ENCODE measurements at regions not wholly inside any gene's neighbourhood (a gene's known extent, or its start where the extent isn't known, plus 50 kb on each side); places are given as distances from the start of the nearest gene placed in this dataset.

DNA sequence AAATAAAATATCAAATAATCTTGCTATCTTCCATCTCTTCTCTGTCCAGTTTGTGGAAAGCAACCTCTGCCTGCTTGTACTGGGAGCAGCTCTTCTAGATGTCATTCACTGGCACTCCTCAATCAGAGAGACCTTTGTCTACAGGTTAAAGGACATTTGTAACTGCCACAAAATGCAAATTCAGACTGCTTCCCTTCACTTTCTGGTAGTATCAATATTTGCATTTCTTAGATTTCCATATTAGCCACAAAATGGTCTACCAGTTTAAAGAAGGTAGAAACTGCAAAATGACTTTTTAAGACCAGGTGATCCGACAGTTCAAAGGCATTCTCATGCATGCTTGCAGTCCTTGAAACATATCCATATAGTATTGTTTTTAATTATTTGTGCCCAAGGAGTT lies 51.7 kb upstream of the RCN1 start:
- intact Hi-C loops (cut with micrococcal nuclease) = no loop called here
- H3K9me3 Mint-ChIP-seq = no peaks in the 10 kb centered on the region
- no peaks in the 10 kb centered on the region for H3K36me3 Mint-ChIP-seq (ENCODE audit: low read depth)
- DNase-seq = no peak
- peaks cover 3% of the 10 kb centered on the region for H3K27me3 Mint-ChIP-seq
- no peak overlapping the region for H3K27ac Mint-ChIP-seq
- no peaks in the 10 kb centered on the region for H3K4me1 Mint-ChIP-seq
- H3K4me3 Mint-ChIP-seq = no peak overlapping the region

DNA sequence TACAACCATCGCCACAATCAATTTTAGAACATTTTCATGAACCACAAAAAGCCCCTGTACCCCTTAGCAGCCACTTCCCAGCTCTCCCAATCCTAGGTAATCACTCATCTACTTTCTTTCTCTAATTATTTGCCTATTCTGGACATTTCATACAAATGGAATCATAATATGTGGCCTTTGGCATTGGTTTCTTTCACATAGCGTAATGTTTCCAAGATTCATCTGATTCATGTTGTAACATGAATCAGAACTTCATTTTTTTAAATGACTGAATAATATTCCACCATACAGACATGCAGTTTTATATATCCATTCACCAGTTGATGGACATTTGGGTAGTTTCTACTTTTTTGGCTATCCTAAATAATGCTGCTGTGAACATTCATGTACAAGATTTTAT lies 56.2 kb upstream of the RCN1 start:
- Mint-ChIP-seq H3K27me3 (peaks cover 5% of the 10 kb centered on the region), H3K36me3 (ENCODE audit: low read depth) (no peaks in the 10 kb centered on the region), H3K27ac (no peak overlapping the region), H3K4me3 (no peak overlapping the region), H3K9me3 (no peaks in the 10 kb centered on the region), H3K4me1 (no peaks in the 10 kb centered on the region)
- no peak for DNase-seq
- intact Hi-C loops (cut with micrococcal nuclease) = no loop called here

DNA sequence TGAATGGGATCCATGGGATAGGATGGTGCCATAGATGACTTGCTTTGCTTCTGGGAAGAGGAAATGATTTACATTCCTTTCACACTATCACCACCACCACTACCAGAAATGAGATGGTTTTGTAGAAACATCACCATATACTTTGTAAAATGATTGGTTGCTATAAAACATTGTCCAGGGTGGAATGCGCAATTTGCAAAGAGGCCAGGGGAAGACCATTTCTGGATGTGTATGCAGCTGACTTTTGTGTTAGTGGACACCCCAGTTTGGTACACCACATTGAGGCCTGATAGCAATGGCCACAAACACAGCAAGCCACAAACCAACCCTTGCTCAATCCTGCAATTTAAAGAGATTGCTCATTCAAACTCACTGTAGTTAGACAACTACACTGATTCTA lies 56.7 kb upstream of the RCN1 start:
- Mint-ChIP-seq H3K36me3 (ENCODE audit: low read depth) (no peaks in the 10 kb centered on the region), H3K4me3 (no peak overlapping the region), H3K27ac (no peak overlapping the region), H3K27me3 (peaks cover 5% of the 10 kb centered on the region), H3K9me3 (no peaks in the 10 kb centered on the region), H3K4me1 (no peaks in the 10 kb centered on the region)
- no peak for DNase-seq
- intact Hi-C loops (cut with micrococcal nuclease) = no loop called here

DNA sequence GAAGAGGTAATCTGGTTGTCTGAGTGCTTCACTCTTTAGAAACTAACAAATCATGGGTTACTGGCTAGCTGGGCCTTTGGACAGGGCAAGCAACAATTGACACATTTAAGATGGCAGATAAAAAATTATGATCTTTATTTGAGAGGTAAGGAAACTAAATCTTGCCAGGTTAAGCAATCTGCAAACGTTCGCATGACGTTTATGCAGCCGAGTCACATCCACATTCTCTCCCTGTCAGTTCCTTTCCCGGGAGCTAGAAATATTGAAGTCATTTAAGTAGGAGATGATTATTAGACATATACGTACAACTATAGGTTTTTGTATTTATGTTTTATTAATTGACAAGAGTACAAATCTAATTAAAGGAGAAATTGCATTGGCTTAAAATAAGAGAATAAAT lies 57.4 kb upstream of the RCN1 start:
- intact Hi-C loops (cut with micrococcal nuclease) = no loop called here
- H3K9me3 Mint-ChIP-seq = no peaks in the 10 kb centered on the region
- H3K27me3 Mint-ChIP-seq = peaks cover 5% of the 10 kb centered on the region
- no peaks in the 10 kb centered on the region for H3K36me3 Mint-ChIP-seq (ENCODE audit: low read depth)
- H3K27ac Mint-ChIP-seq = no peak overlapping the region
- no peak for DNase-seq
- H3K4me3 Mint-ChIP-seq = no peak overlapping the region
- H3K4me1 Mint-ChIP-seq = peaks cover 2% of the 10 kb centered on the region

DNA sequence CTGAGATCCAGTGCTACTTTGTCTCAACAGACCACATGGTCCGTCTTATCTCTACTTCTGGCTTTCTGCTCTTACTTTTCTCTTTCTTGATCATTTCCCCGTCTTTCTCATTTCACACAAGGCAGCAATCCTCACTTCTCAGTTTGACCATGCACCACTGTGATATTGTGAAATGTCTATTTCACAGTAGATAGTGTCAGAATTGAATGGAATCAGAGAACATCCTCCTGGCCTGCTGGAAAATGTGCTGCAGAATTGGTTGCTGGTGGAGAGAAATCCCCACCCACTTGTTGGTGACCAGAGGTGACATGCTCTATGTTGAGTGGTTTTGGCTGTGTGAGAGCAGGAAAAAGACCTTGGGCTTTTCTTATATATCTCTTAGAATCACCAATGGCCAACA lies 57.8 kb upstream of the RCN1 start:
- no peak overlapping the region for H3K27ac Mint-ChIP-seq
- no peak overlapping the region for H3K4me3 Mint-ChIP-seq
- H3K27me3 Mint-ChIP-seq = peaks cover 5% of the 10 kb centered on the region
- no peaks in the 10 kb centered on the region for H3K36me3 Mint-ChIP-seq (ENCODE audit: low read depth)
- no peaks in the 10 kb centered on the region for H3K9me3 Mint-ChIP-seq
- peaks cover 2% of the 10 kb centered on the region for H3K4me1 Mint-ChIP-seq
- no peak for DNase-seq
- intact Hi-C loops (cut with micrococcal nuclease) = no loop called here

DNA sequence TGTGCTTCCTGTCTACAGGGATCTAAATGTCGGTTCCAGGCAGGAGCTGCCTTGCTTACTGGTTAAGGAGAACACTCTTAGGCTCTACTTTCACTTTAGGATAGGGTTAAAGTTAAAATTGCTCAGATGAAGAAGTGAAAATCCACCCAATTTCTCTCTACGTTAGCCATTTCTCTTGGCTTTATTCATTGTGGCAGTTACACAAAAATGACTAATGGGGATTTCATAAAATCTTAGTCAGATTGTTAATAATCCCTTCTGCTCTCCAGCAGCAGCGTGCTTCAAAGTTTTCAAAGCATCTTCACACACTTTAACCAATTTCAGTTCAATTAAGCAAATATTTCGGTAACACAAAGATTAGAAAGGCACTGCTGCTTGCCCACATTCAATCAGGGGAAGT lies 58.4 kb upstream of the RCN1 start:
- Mint-ChIP-seq H3K36me3 (ENCODE audit: low read depth) (no peaks in the 10 kb centered on the region), H3K4me1 (peaks cover 2% of the 10 kb centered on the region), H3K27me3 (peaks cover 5% of the 10 kb centered on the region), H3K9me3 (no peaks in the 10 kb centered on the region), H3K27ac (no peak overlapping the region), H3K4me3 (no peak overlapping the region)
- DNase-seq = no peak
- intact Hi-C loops (cut with micrococcal nuclease) = no loop called here

DNA sequence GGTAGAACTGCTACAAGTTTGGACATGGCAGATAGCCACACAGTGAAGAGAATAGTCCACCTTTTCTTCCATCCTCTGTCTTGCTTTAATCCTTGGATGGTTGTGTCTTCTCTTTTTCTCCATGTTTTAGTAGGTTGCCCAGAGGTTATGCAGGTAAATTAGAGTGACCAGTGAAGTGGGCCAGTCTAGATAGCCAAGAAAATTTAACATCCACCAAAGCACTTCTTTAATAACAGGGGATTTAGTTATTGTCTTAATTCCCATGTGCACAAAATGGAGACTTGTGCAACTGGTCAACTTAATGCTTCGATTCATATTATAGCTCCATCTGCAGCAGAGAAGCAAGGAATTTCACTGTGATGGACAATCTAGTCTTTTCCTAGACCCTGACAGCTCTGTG lies 58.8 kb upstream of the RCN1 start:
- H3K4me1 Mint-ChIP-seq = peaks cover 2% of the 10 kb centered on the region
- H3K36me3 Mint-ChIP-seq (ENCODE audit: low read depth) = no peaks in the 10 kb centered on the region
- no peak for DNase-seq
- H3K27ac Mint-ChIP-seq = no peak overlapping the region
- H3K4me3 Mint-ChIP-seq = no peak overlapping the region
- peaks cover 3% of the 10 kb centered on the region for H3K27me3 Mint-ChIP-seq
- H3K9me3 Mint-ChIP-seq = no peaks in the 10 kb centered on the region
- intact Hi-C loops (cut with micrococcal nuclease) = no loop called here

DNA sequence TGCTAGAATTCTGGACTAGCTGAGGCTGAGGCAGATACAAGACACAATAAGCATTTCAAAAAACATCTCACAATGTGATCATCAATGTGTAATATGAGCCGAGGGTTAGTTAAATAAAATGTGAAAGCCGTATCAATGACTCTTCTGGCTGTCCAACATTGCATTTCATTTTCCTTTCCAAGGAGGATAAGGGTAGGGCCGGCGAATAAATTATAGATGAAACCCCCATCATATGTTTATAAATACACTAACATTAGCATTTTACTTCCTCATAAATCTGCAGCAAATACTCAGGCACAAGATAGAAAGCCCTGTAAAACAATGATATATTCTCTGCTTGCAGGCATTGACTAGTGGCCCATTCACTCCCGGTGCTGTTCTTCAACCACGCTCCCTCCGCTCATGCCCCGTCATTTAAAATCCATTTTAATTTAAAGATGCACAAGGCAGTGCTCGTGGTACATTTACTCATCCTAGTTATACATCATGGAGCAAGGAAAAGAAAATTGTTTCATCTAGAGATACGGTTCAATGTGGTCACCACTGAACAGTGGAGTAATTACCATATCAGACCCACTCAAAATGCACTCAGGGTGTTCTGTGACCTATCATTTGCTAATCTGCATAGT lies 59.9 kb upstream of the RCN1 start:
- intact Hi-C loops (cut with micrococcal nuclease) = no loop called here
- H3K36me3 Mint-ChIP-seq (ENCODE audit: low read depth) = no peaks in the 10 kb centered on the region
- H3K4me3 Mint-ChIP-seq = no peak overlapping the region
- H3K4me1 Mint-ChIP-seq = peaks cover 2% of the 10 kb centered on the region
- peaks cover 4% of the 10 kb centered on the region for H3K27me3 Mint-ChIP-seq
- no peak for DNase-seq
- no peak overlapping the region for H3K27ac Mint-ChIP-seq
- H3K9me3 Mint-ChIP-seq = no peaks in the 10 kb centered on the region

DNA sequence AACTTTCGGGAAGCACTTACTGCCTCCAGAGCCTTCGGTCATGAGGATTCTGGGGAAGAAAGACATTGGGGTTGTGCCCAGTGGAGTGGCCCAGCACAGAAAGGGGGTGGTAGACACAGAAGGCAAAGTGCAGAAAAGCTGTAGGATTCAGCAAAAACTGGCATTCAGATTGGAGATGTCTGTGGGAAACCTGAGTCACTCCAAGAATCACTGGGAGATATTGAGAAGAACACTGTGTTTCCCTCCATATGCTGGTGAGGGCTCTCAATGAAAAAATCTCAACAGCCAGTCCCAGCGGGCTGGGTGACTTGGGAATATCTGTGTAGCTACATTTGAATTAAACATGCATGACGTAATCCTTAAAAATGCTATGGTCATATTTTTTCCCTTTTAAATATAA lies 61.2 kb upstream of the RCN1 start:
- H3K27ac Mint-ChIP-seq = no peak overlapping the region
- peaks cover 4% of the 10 kb centered on the region for H3K27me3 Mint-ChIP-seq
- no peak for DNase-seq
- H3K36me3 Mint-ChIP-seq (ENCODE audit: low read depth) = no peaks in the 10 kb centered on the region
- peaks cover 2% of the 10 kb centered on the region for H3K4me1 Mint-ChIP-seq
- no peak overlapping the region for H3K4me3 Mint-ChIP-seq
- H3K9me3 Mint-ChIP-seq = no peaks in the 10 kb centered on the region
- intact Hi-C loops (cut with micrococcal nuclease) = no loop called here

DNA sequence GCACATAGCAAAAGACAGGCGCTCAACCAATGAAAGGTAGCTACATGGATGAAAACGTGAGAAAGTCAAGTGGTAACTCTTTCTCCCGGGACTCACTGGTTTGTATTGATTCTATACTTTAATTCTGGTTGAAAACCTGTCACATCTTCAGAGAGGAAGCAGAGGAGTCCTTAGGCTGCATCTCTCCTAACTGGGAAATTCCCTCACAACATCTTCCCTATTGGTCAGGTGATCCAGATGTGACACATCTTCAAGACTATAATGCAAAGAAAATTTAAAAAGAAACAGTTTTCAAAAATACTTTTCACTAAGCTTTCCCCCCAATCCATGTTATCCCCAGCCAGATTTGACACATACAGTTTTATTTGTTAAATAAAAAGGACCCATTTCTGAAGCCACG lies 62.7 kb upstream of the RCN1 start:
- no peak overlapping the region for H3K27ac Mint-ChIP-seq

DNA sequence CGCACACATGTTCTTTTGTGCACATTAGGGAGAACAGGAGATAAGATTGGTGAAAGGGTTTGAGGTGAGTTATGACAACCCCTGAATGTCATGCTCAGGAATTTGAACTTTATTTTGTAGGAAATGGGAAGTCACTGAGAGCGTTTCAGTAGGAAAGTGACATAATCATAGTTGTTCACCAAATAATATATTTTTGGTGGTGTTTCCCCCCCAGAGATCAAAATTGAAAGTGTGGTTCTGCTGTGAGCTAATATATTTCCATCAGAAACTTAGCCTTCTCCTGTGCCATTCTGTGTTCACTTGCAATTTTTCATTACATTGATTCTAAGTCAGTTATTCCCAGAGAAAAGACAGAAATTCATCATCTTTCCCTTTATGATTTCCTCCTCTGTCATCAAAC lies 64.1 kb upstream of the RCN1 start:
- H3K36me3 Mint-ChIP-seq (ENCODE audit: low read depth) = no peaks in the 10 kb centered on the region

More for the DNA sequence above, 62.7 kb upstream of the RCN1 start:
- Mint-ChIP-seq H3K36me3 (ENCODE audit: low read depth) (no peaks in the 10 kb centered on the region), H3K4me3 (no peak overlapping the region), H3K4me1 (peaks cover 2% of the 10 kb centered on the region), H3K9me3 (no peaks in the 10 kb centered on the region), H3K27me3 (peaks cover 6% of the 10 kb centered on the region)
- intact Hi-C loops (cut with micrococcal nuclease) = no loop called here
- DNase-seq = no peak

DNA sequence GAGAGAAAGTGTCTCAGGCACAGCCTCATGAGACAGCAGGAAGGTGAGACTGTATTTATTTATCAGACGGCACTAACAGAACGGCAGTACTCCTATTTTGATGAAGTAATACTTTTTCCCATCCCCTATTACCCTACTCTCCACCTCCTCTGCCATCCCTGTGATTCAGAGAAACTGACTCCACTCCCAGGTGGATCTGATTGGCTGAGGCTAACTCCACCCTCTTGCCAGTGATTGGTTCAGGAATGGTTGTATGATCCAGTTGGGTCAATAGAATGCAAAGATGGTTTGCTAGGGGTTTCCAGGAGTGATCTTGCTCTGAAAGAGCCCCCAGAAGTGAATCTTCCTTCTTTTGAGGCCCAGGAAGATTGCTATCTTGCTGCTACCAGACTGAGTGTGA lies 65.9 kb upstream of the RCN1 start:
- peaks cover 2% of the 10 kb centered on the region for H3K4me1 Mint-ChIP-seq
- no peaks in the 10 kb centered on the region for H3K36me3 Mint-ChIP-seq (ENCODE audit: low read depth)
- H3K27ac Mint-ChIP-seq = no peak overlapping the region
- no peak overlapping the region for H3K4me3 Mint-ChIP-seq
- peaks cover 5% of the 10 kb centered on the region for H3K27me3 Mint-ChIP-seq
- intact Hi-C loops (cut with micrococcal nuclease) = no loop called here
- no peak for DNase-seq
- H3K9me3 Mint-ChIP-seq = no peaks in the 10 kb centered on the region

More for the DNA sequence above, 64.1 kb upstream of the RCN1 start:
- H3K27ac Mint-ChIP-seq = no peak overlapping the region
- peaks cover 2% of the 10 kb centered on the region for H3K4me1 Mint-ChIP-seq
- no peak for DNase-seq
- H3K4me3 Mint-ChIP-seq = no peak overlapping the region
- no peaks in the 10 kb centered on the region for H3K9me3 Mint-ChIP-seq
- peaks cover 7% of the 10 kb centered on the region for H3K27me3 Mint-ChIP-seq
- intact Hi-C loops (cut with micrococcal nuclease) = no loop called here

DNA sequence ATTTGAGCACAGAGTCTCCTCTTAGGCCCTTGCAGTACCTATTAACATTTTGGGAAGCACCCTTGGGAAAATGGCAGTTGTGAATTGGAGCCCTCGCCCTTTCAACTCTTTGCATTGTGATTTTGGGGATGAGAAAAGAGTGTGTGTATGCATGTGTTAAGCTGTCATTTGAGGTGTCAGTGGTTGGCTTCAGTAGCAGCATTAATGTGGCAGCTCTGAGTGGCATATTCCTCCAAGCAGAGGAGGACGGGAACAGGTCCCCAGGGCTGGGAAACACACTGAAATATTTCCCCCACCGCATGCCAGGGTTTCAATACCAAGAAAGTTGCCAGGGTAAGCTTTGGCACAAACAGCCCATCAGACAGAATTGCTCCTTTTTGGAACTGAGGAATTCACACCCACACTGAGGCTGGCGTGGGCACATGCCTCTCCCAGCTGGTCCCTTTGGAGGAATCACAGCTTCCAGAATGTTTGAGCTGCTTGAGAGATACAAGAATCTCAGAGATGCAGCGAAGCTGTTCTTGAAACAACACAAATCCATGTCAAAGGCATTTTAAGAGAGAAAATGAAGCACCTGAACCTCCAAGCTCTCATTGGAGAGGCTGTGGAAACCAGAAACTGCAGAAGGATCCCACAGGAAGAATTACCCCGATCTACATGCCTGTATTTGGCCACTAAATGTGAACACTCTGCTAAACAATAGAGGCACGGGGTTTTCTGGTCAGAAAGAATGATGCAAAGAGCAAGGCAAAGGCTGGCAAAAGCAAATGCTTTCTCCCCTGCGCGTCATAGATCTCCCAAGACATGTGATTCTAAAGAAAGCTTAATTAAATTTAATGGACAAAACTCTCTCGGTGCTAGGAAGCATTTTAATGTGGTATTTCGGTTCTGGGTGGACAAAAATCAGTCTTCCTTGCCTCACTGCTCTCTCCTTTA lies 67.2 kb upstream of the RCN1 start:
- H3K4me3 Mint-ChIP-seq = no peak overlapping the region
- intact Hi-C loops (cut with micrococcal nuclease) = no loop called here
- H3K36me3 Mint-ChIP-seq (ENCODE audit: low read depth) = no peaks in the 10 kb centered on the region
- no peaks in the 10 kb centered on the region for H3K9me3 Mint-ChIP-seq
- peaks cover 5% of the 10 kb centered on the region for H3K27me3 Mint-ChIP-seq
- no peak for DNase-seq
- H3K27ac Mint-ChIP-seq = no peak overlapping the region
- no peaks in the 10 kb centered on the region for H3K4me1 Mint-ChIP-seq

DNA sequence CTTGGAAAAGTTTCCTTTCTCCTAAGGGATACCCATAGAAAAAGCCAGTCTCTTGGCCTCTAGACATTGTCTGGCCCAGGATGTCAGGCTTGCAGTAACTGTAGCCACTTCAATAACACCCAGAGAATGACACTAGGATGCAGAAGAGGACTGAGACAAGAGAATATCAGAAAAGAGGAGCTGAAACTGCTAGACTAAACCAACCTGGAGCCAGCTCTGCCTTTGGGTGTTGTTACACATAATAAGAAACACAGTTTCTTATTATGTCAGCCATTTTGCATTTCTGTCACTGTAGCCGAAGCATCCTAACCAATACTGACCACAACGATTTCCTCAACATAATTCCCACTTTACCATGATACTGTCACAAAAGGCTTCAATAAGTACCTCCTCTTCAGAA lies 72.2 kb upstream of the RCN1 start:
- intact Hi-C loops (cut with micrococcal nuclease) = no loop called here
- Mint-ChIP-seq H3K27me3 (peaks cover 7% of the 10 kb centered on the region), H3K4me3 (no peak overlapping the region), H3K9me3 (no peaks in the 10 kb centered on the region), H3K36me3 (ENCODE audit: low read depth) (no peaks in the 10 kb centered on the region), H3K4me1 (no peaks in the 10 kb centered on the region), H3K27ac (no peak overlapping the region)
- DNase-seq = no peak

All from activated CD4-positive, alpha-beta T cell treated with anti-CD3 and anti-CD28 coated beads, Interleukin-2, amount 10 ng/mL, durations not matched to agents 24 days and 14 days (primary cell).